AG10803 (cell line): ENCODE measurements at regions not wholly inside any gene's neighbourhood (a gene's known extent, or its start where the extent isn't known, plus 50 kb on each side); places are given as distances from the start of the nearest gene placed in this dataset.

ENCODE experiments used
- DNase-seq: peaks from one replicate; pipeline ENCODE4 v3.0.0; 2010; ENCODE audit warnings: low read depth
- H3K4me3 ChIP-seq: 2 replicates; pipeline ENCODE4 v1.5.1; 2011; ENCODE audit warnings: mild to moderate bottlenecking, low read length, control low read depth
- TF ChIP-seq, protein P1 (sequence below): conservative IDR thresholded peaks from 2 replicates; pipeline ENCODE4 v1.5.1; 2011; ENCODE audit warnings: mild to moderate bottlenecking, low read length, control low read depth, inconsistent platforms

DNA sequence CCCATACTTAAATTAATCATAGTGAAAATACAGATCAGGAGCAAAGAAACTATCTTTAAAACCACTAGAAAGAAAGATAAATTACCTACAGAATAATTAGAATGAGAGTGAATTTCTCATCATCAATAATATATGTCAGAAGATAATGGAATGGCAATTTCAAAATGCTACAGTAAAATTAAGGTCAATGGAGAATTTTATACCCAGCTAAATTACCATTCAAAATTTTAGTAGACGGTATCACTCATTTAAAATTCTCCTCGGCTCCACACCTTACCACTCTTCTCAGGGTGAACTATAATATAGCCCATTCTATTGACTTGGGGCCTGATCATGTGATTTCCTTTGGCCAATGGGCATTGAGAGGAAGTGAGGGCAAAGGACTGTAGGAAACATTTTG is 192.5 kb upstream of the TCERG1L start:
- TF ChIP-seq, protein P1, sequence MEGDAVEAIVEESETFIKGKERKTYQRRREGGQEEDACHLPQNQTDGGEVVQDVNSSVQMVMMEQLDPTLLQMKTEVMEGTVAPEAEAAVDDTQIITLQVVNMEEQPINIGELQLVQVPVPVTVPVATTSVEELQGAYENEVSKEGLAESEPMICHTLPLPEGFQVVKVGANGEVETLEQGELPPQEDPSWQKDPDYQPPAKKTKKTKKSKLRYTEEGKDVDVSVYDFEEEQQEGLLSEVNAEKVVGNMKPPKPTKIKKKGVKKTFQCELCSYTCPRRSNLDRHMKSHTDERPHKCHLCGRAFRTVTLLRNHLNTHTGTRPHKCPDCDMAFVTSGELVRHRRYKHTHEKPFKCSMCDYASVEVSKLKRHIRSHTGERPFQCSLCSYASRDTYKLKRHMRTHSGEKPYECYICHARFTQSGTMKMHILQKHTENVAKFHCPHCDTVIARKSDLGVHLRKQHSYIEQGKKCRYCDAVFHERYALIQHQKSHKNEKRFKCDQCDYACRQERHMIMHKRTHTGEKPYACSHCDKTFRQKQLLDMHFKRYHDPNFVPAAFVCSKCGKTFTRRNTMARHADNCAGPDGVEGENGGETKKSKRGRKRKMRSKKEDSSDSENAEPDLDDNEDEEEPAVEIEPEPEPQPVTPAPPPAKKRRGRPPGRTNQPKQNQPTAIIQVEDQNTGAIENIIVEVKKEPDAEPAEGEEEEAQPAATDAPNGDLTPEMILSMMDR, result no peak
- H3K4me3 ChIP-seq, result no peak overlapping the region
- no peak for DNase-seq

DNA sequence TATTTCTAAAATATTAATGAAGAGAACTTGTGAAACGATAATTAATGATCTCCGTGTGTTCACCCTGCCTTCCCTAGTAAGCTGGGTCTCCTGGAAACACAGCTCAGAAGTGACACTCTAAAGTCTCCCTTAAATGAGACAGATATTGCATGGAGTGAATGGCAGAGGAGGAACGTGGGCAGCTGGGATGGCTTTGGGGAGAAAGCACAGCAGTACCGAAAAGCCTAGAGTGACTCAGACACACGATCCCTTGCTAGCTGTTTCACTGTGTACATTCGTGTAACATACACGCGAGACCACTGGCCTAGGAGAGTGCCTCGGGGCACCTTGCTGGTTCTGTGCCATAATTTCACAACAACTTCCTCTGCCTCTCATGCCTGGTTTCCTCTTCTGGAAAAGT is 199.9 kb upstream of the TCERG1L start:
- no peak for DNase-seq
- no peak overlapping the region for H3K4me3 ChIP-seq
- TF ChIP-seq, protein P1, result no peak

DNA sequence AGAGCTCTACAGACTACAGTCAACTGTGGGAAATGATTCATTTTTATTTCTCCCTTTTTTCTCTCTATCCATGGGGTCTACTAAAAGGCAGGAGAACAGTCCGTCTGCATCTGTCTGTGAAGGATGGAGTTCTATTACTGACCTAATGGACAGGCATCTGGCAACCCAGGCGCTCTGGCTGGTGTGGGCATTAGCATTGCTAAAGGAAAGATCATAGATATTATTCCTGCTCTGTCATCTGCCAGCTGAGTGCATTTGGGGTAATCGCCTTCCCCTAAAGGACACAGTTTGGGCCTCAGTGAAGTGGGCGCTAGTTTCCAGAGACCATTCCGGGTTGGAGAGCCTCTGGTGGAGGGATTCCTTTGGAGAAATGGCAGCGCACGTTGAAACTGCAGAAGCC is 201.3 kb upstream of the TCERG1L start:
- DNase-seq, result no peak
- H3K4me3 ChIP-seq, result no peak overlapping the region
- TF ChIP-seq, protein P1, result no peak

DNA sequence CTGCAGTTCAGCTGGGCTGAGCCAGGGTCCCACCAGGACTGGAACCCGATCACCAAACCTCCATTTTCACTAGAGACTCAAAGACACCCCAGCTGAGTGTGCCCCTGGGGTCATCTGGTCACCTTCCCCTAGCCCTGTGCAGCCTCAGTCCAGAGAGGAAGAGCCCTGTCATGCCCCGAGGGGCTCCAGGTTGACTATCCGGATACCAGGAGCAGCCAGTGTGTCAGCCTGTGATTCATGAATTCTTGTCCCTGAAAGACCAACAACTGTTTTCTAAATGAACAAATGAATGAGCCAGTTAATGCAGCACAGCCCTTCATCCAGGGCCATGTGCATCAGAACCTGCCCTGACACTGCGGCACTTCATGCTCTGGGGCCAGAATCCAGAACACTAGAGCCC is 201.9 kb upstream of the TCERG1L start:
- TF ChIP-seq, protein P1, result no peak
- H3K4me3 ChIP-seq, result no peak overlapping the region
- DNase-seq, result no peak

DNA sequence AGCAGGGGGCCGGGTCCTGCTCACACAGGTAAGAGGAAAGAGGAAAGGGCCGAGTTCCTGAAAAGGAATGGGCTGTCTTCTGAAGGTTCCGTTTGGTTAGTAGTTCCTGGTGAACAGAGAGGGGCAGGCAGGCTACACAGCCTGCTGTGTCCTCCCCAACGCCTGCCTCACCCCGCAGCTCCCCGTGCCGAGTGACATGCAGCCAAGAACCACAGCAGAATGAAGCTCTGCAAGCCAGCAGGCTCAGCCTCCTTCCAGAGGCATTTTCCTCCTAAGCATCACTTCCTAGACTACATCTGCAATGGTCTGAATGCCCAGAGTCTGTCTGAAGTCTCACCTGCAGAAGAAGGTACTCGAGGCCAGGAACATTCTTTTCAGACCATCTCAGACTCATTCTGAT is 202.4 kb upstream of the TCERG1L start:
- TF ChIP-seq, protein P1, result no peak
- no peak overlapping the region for H3K4me3 ChIP-seq
- no peak for DNase-seq

DNA sequence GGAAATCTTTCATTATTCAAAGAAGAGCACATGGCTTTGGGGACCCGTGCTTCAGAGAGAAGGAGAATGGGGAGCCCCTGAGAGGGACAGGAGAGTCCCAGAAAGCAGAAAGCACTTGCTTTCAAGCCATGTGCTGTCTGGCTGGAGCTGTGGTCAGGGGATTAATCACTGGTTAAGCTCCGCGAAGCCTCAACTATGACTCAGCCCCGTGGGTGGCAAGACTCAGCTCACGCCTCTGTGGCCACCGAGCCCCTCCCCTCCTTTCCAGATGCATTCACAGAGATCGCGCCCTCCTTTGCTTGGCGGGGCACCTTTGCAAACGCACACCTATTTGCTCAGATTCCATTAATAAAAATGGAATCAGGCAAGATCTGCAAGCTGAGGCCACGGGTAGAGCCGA is 202.9 kb upstream of the TCERG1L start:
- no peak for DNase-seq
- TF ChIP-seq, protein P1, result no peak
- H3K4me3 ChIP-seq, result no peak overlapping the region

DNA sequence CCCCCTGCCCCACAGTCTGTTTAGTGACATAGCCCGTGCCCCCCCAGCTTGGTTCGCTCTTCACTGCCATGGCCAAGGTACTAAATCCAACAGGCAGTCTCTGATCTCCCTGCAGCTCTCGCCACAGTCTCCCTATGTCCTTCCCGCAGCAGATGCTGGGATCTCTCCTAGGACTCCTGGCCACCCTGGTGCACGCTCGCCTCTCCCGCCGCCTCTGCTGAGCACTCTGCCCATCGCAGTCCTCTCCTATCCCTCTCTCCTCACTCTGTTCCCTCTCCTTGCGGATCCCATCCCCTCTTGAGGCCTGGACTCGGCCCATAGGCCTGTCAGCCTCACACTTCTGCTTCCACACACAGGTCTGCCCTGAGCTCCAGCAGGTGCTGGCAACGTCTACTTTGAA is 204.8 kb upstream of the TCERG1L start:
- DNase-seq, result no peak
- TF ChIP-seq, protein P1, result no peak
- no peak overlapping the region for H3K4me3 ChIP-seq
